ENCODE measurements at regions not wholly inside any gene's neighbourhood (a gene's known extent, or its start where the extent isn't known, plus 50 kb on each side); places are given as distances from the start of the nearest gene placed in this dataset.
"Not testable (repeated sequence)": the region's sequence is repeated elsewhere in the genome, so short reads cannot be mapped to it uniquely, and the experiment has no call there.

- DNase-seq: no peak
These were observed 508.8 kb upstream of the AGA start for GRCh38 chr4:177951026-177951425.

- no peak for DNase-seq
These were observed 510.5 kb upstream of the AGA start for GRCh38 chr4:177952723-177953122.

- DNase-seq: peak; percentile 51
These were observed 515.5 kb upstream of the AGA start for GRCh38 chr4:177957596-177958360.

- DNase-seq: peak; percentile 75
These were observed 518.3 kb upstream of the AGA start for GRCh38 chr4:177960566-177960965.

GRCh38 chr4:177961761-177962380 lies 519.6 kb upstream of the AGA start:
- no peak for DNase-seq

- DNase-seq: peak; percentile 94
These were observed 521.8 kb upstream of the AGA start for GRCh38 chr4:177964061-177964460.

- DNase-seq: peak; percentile 69
These were observed 522.5 kb upstream of the AGA start for GRCh38 chr4:177964693-177965168.

- DNase-seq: no peak
These were observed 525.1 kb upstream of the AGA start for GRCh38 chr4:177967328-177967727.

- no peak for DNase-seq
These were observed 526.7 kb upstream of the AGA start for GRCh38 chr4:177968817-177969442.

GRCh38 chr4:177974461-177974860 lies 532.2 kb upstream of the AGA start:
- DNase-seq: peak; percentile 33

- peak; percentile 45 for DNase-seq
These were observed 533.2 kb upstream of the AGA start for GRCh38 chr4:177975315-177975987.

GRCh38 chr4:177986236-177986635 lies 544.0 kb upstream of the AGA start:
- DNase-seq: no peak

GRCh38 chr4:177987896-177988295 lies 545.7 kb upstream of the AGA start:
- no peak for DNase-seq

- DNase-seq: no peak
These were observed 547.4 kb upstream of the AGA start for GRCh38 chr4:177989503-177990201.

- DNase-seq: no peak
These were observed 560.9 kb upstream of the AGA start for GRCh38 chr4:178003098-178003657.

- DNase-seq: no peak
These were observed 568.4 kb upstream of the AGA start for GRCh38 chr4:178010596-178010995.

GRCh38 chr4:178015046-178015445 lies 572.8 kb upstream of the AGA start:
- not testable (repeated sequence) for DNase-seq

GRCh38 chr4:178026999-178027398 lies 584.8 kb upstream of the AGA start:
- DNase-seq: no peak

- DNase-seq: no peak
These were observed 585.6 kb upstream of the AGA start for GRCh38 chr4:178027796-178028195.

GRCh38 chr4:178028481-178028880 lies 586.2 kb upstream of the AGA start:
- DNase-seq: no peak

- no peak for DNase-seq
These were observed 595.4 kb upstream of the AGA start for GRCh38 chr4:178037459-178038214.
